ENCODE measurements at regions not wholly inside any gene's neighbourhood (a gene's known extent, or its start where the extent isn't known, plus 50 kb on each side); places are given as distances from the start of the nearest gene placed in this dataset.

DNA sequence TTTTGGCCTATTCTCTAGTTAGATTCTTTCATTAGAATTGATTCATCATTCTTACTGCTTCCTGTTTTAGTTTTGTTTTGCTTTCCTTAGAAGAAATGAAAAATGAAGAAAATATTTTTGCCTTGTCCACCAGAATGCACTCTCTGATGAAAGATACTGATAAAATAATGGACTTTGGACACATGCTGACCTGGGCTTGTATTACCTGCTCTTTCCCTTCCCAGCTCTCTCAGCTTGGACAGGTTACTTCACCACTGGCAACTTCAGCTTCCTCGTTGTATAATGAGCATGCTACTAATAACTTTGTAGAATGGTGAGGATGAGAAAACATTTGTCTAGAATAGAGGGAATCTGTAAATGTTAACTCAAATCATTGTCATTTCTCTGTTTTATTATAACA lies 1468.1 kb upstream of the WWC1 start:
- H3K9me3 ChIP-seq (ENCODE audit: severe bottlenecking): no peaks in the 10 kb centered on the region
- no peaks in the 10 kb centered on the region for H3K4me1 ChIP-seq (ENCODE audit: insufficient read depth, poor library complexity, severe bottlenecking)
- no peak overlapping the region for H3K27ac ChIP-seq (ENCODE audit: poor library complexity, severe bottlenecking)
- H3K27me3 ChIP-seq (ENCODE audit: insufficient read depth, poor library complexity, severe bottlenecking): peaks cover 11% of the 10 kb centered on the region
- no peaks in the 10 kb centered on the region for H3K36me3 ChIP-seq (ENCODE audit: low read depth)
- H3K4me3 ChIP-seq (ENCODE audit: severe bottlenecking): no peak overlapping the region
- DNase-seq (ENCODE audit: low spot score) (no peak), ATAC-seq (ENCODE audit: low read depth) (no peak)
- TF ChIP-seq CTCF (IDR thresholded peaks at IDR 0.05; ENCODE audit: poor library complexity, severe bottlenecking): no peak

- DNase-seq (ENCODE audit: low spot score): no peak
- no peaks in the 10 kb centered on the region for H3K36me3 ChIP-seq (ENCODE audit: low read depth)
- no peak overlapping the region for H3K27ac ChIP-seq (ENCODE audit: poor library complexity, severe bottlenecking)
- H3K4me1 ChIP-seq (ENCODE audit: insufficient read depth, poor library complexity, severe bottlenecking): peaks cover 3% of the 10 kb centered on the region
- H3K4me3 ChIP-seq (ENCODE audit: severe bottlenecking): no peak overlapping the region
- H3K27me3 ChIP-seq (ENCODE audit: insufficient read depth, poor library complexity, severe bottlenecking): peaks cover 15% of the 10 kb centered on the region
- no peak for ATAC-seq (ENCODE audit: low read depth)
- no peaks in the 10 kb centered on the region for H3K9me3 ChIP-seq (ENCODE audit: severe bottlenecking)
- no peak for TF ChIP-seq CTCF (IDR thresholded peaks at IDR 0.05; ENCODE audit: poor library complexity, severe bottlenecking)
These were observed 1457.2 kb upstream of the WWC1 start for GRCh38 chr5:166834246-166834645.

GRCh38 chr5:166845044-166845443 lies 1446.4 kb upstream of the WWC1 start:
- no peaks in the 10 kb centered on the region for H3K4me1 ChIP-seq (ENCODE audit: insufficient read depth, poor library complexity, severe bottlenecking)
- no peak for DNase-seq (ENCODE audit: low spot score)
- no peak overlapping the region for H3K27ac ChIP-seq (ENCODE audit: poor library complexity, severe bottlenecking)
- no peak for TF ChIP-seq CTCF (IDR thresholded peaks at IDR 0.05; ENCODE audit: poor library complexity, severe bottlenecking)
- no peak overlapping the region for H3K4me3 ChIP-seq (ENCODE audit: severe bottlenecking)
- H3K9me3 ChIP-seq (ENCODE audit: severe bottlenecking): no peaks in the 10 kb centered on the region
- H3K36me3 ChIP-seq (ENCODE audit: low read depth): no peaks in the 10 kb centered on the region
- ATAC-seq (ENCODE audit: low read depth): no peak
- no peaks in the 10 kb centered on the region for H3K27me3 ChIP-seq (ENCODE audit: insufficient read depth, poor library complexity, severe bottlenecking)

- H3K4me3 ChIP-seq (ENCODE audit: severe bottlenecking): no peak overlapping the region
- no peaks in the 10 kb centered on the region for H3K9me3 ChIP-seq (ENCODE audit: severe bottlenecking)
- no peak for DNase-seq (ENCODE audit: low spot score)
- TF ChIP-seq CTCF (IDR thresholded peaks at IDR 0.05; ENCODE audit: poor library complexity, severe bottlenecking): no peak
- no peak for ATAC-seq (ENCODE audit: low read depth)
- H3K27me3 ChIP-seq (ENCODE audit: insufficient read depth, poor library complexity, severe bottlenecking): no peaks in the 10 kb centered on the region
- H3K36me3 ChIP-seq (ENCODE audit: low read depth): no peaks in the 10 kb centered on the region
- no peak overlapping the region for H3K27ac ChIP-seq (ENCODE audit: poor library complexity, severe bottlenecking)
- no peaks in the 10 kb centered on the region for H3K4me1 ChIP-seq (ENCODE audit: insufficient read depth, poor library complexity, severe bottlenecking)
These were observed 1434.7 kb upstream of the WWC1 start for GRCh38 chr5:166856791-166857190.

- Histone ChIP-seq H3K9me3 (ENCODE audit: severe bottlenecking) (no peaks in the 10 kb centered on the region), H3K4me1 (ENCODE audit: insufficient read depth, poor library complexity, severe bottlenecking) (no peaks in the 10 kb centered on the region), H3K27ac (ENCODE audit: poor library complexity, severe bottlenecking) (no peak overlapping the region), H3K27me3 (ENCODE audit: insufficient read depth, poor library complexity, severe bottlenecking) (no peaks in the 10 kb centered on the region), H3K36me3 (ENCODE audit: low read depth) (no peaks in the 10 kb centered on the region), H3K4me3 (ENCODE audit: severe bottlenecking) (no peak overlapping the region)
- no peak for TF ChIP-seq CTCF (IDR thresholded peaks at IDR 0.05; ENCODE audit: poor library complexity, severe bottlenecking)
- no peak for DNase-seq (ENCODE audit: low spot score)
- ATAC-seq (ENCODE audit: low read depth): no peak
These were observed 1431.0 kb upstream of the WWC1 start for GRCh38 chr5:166860426-166860825.
